Chondrocyte (in vitro differentiated cells): ENCODE measurements at regions not wholly inside any gene's neighbourhood (a gene's known extent, or its start where the extent isn't known, plus 50 kb on each side); places are given as distances from the start of the nearest gene placed in this dataset.

Experiments used
- DNase-seq: peaks from one replicate; pipeline ENCODE4 v3.0.0; 2021; ENCODE audit warnings: mixed read lengths, low spot score
- H3K27ac Mint-ChIP-seq: one replicate; pipeline ENCODE4 v1.8.0; 2021; ENCODE audit warnings: mild to moderate bottlenecking, moderate library complexity, mixed read lengths; ENCODE audit not compliant: unreplicated experiment
- H3K27me3 Mint-ChIP-seq: 2 replicates; pipeline ENCODE4 v1.8.0; 2021; ENCODE audit warnings: low read depth, mixed read lengths
- H3K36me3 Mint-ChIP-seq: 2 replicates; pipeline ENCODE4 v1.8.0; 2021; ENCODE audit warnings: low read depth, mixed read lengths
- H3K4me1 Mint-ChIP-seq: 2 replicates; pipeline ENCODE4 v1.8.0; 2021; ENCODE audit warnings: low read depth, mild to moderate bottlenecking, mixed read lengths
- H3K4me3 Mint-ChIP-seq: one replicate; pipeline ENCODE4 v1.8.0; 2021; ENCODE audit warnings: mild to moderate bottlenecking, moderate library complexity, mixed read lengths; ENCODE audit not compliant: unreplicated experiment
- H3K9me3 Mint-ChIP-seq: 2 replicates; pipeline ENCODE4 v1.8.0; 2021; ENCODE audit warnings: low read depth, mixed read lengths
- TF ChIP-seq, protein P1 (sequence below): fragments of 200-600 bp; sonication (generic); IDR thresholded peaks from 2 replicates; pipeline ENCODE4 v1.5.0; 2021; ENCODE audit warnings: antibody characterized with exemption, mild to moderate bottlenecking, moderate library complexity

DNA sequence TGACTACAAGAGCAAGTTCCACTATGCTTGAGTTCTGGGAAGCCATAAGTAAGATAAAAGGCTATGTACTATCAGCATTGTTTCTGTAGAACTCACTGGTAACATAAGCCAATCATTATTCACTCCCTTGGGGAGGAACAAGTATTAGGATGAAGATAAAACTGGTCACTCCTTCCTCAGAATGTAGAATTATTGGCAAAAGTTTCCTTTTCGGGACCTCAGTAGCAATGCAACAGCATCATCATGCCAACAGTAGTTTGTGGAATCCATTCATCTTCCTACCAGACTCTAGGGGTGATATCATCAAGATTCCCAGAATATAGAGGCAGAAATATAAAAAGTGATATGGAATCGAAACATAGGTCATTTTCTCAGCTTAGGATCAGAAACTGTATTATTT lies 209.5 kb downstream of the PLOD2 start:
- Mint-ChIP-seq H3K27ac (no peak overlapping the region), H3K36me3 (peaks cover 2% of the 10 kb centered on the region), H3K4me1 (peaks cover 8% of the 10 kb centered on the region), H3K4me3 (no peak overlapping the region), H3K27me3 (no peaks in the 10 kb centered on the region), H3K9me3 (peaks cover 14% of the 10 kb centered on the region)
- DNase-seq: no peak
- TF ChIP-seq, protein P1, sequence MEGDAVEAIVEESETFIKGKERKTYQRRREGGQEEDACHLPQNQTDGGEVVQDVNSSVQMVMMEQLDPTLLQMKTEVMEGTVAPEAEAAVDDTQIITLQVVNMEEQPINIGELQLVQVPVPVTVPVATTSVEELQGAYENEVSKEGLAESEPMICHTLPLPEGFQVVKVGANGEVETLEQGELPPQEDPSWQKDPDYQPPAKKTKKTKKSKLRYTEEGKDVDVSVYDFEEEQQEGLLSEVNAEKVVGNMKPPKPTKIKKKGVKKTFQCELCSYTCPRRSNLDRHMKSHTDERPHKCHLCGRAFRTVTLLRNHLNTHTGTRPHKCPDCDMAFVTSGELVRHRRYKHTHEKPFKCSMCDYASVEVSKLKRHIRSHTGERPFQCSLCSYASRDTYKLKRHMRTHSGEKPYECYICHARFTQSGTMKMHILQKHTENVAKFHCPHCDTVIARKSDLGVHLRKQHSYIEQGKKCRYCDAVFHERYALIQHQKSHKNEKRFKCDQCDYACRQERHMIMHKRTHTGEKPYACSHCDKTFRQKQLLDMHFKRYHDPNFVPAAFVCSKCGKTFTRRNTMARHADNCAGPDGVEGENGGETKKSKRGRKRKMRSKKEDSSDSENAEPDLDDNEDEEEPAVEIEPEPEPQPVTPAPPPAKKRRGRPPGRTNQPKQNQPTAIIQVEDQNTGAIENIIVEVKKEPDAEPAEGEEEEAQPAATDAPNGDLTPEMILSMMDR: no peak

DNA sequence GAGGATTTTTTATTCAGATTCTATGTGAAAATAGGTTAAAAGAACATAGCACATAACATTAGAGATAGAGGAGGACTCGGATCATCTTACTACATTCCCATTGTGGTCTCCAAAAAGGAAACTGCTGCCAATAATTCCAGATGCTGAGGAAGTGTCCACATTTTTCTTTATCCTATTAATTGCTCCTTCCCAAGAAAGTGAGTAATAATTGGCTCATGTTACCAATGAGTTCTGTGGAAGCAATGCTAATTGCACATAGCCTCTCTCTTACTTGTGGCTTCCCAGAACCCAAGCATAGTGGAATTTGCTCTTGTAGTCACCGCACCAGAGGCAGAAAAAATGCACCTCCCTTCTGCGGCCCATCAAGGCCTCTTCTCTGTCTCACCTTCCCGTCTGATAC lies 208.4 kb downstream of the PLOD2 start:
- no peak overlapping the region for H3K27ac Mint-ChIP-seq
- DNase-seq: no peak
- H3K36me3 Mint-ChIP-seq: peaks cover 2% of the 10 kb centered on the region
- peaks cover 14% of the 10 kb centered on the region for H3K9me3 Mint-ChIP-seq
- H3K27me3 Mint-ChIP-seq: no peaks in the 10 kb centered on the region
- H3K4me1 Mint-ChIP-seq: peaks cover 8% of the 10 kb centered on the region
- H3K4me3 Mint-ChIP-seq: no peak overlapping the region
- TF ChIP-seq, protein P1: no peak

DNA sequence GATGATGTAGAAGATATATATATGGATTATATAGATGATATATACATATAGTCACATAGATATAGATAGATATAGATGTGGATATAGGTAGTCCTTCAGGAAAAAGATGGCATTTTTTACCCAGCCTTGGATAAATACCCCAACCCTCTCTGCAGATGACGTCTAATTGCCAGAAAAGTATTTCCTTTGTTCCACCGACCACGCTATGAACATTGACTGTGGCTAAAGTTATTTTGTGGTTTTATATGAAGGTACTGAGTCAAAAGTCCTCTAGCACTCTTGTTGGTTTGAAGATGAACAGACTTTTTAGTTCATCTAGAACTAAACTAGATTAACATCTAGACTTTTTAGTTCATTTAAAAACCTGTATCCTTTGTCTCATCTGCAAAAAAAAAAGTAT lies 207.7 kb downstream of the PLOD2 start:
- Mint-ChIP-seq H3K27ac (no peak overlapping the region), H3K27me3 (no peaks in the 10 kb centered on the region), H3K36me3 (peaks cover 2% of the 10 kb centered on the region), H3K9me3 (peaks cover 10% of the 10 kb centered on the region), H3K4me3 (no peak overlapping the region), H3K4me1 (peaks cover 8% of the 10 kb centered on the region)
- no peak for DNase-seq
- TF ChIP-seq, protein P1: no peak

DNA sequence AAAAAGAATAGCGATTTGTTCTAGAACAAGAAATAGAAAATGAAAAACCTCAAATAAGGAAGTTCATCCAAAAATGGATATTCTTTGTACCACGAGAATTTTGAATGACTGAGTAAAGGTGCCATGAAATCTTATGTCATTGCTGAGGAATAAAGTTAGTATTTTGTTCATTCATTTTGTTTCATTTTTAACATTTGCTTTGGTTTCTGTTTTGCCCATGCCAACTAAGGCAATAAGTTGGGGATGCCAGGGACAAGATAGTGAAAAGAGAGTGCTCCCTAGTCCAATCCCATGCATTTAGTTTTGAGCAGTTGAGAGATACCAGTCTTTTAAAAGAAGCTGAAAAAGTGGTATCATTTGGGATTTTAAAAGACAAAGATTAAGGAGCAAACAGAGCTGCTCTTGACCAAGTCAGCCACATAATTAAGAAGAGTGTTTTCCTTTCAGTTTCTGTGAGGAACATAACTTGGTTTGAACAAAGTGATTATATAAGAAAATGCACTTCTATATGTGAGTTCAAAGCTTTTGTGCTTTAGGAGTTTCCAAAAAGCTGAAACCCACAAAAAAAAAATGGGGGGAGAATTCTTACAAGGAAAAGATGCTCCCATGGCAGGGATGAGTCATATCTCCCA lies 201.4 kb downstream of the PLOD2 start:
- H3K27ac Mint-ChIP-seq: no peak overlapping the region
- H3K4me1 Mint-ChIP-seq: peaks cover 15% of the 10 kb centered on the region
- no peak for DNase-seq
- peaks cover 2% of the 10 kb centered on the region for H3K27me3 Mint-ChIP-seq
- TF ChIP-seq, protein P1: no peak
- no peaks in the 10 kb centered on the region for H3K36me3 Mint-ChIP-seq
- no peak overlapping the region for H3K4me3 Mint-ChIP-seq
- no peaks in the 10 kb centered on the region for H3K9me3 Mint-ChIP-seq

DNA sequence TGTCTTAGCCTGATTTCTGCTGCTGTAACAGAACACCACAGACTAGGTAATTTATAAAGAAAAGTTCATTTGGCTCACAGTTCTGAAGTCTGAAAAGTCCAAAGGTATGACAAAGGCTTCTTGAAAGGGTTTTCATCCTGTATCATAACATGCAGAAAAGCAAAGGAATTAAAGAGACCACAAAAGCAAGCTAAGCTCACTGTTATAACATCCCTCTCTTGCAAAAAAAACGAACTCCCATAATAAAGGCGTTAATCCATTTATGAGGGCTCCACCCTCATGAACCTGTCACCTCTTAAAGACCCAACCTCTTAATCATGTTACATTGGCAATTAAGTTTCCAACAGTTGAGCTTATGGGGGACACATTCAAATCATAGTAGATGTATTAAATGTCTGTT lies 197.9 kb downstream of the PLOD2 start:
- TF ChIP-seq, protein P1: no peak
- Mint-ChIP-seq H3K9me3 (no peaks in the 10 kb centered on the region), H3K36me3 (no peaks in the 10 kb centered on the region)

More for the DNA sequence above, 197.9 kb downstream of the PLOD2 start:
- Mint-ChIP-seq H3K4me1 (peaks cover 17% of the 10 kb centered on the region), H3K27me3 (peaks cover 4% of the 10 kb centered on the region), H3K4me3 (no peak overlapping the region), H3K27ac (no peak overlapping the region)
- DNase-seq: no peak
